Fibroblast of skin of right quadriceps (primary cell): ENCODE measurements at regions not wholly inside any gene's neighbourhood (a gene's known extent, or its start where the extent isn't known, plus 50 kb on each side); places are given as distances from the start of the nearest gene placed in this dataset.

Experiments
- DNase-seq: peaks from one replicate; pipeline ENCODE4 v3.0.0-alpha.2; 2013

DNA sequence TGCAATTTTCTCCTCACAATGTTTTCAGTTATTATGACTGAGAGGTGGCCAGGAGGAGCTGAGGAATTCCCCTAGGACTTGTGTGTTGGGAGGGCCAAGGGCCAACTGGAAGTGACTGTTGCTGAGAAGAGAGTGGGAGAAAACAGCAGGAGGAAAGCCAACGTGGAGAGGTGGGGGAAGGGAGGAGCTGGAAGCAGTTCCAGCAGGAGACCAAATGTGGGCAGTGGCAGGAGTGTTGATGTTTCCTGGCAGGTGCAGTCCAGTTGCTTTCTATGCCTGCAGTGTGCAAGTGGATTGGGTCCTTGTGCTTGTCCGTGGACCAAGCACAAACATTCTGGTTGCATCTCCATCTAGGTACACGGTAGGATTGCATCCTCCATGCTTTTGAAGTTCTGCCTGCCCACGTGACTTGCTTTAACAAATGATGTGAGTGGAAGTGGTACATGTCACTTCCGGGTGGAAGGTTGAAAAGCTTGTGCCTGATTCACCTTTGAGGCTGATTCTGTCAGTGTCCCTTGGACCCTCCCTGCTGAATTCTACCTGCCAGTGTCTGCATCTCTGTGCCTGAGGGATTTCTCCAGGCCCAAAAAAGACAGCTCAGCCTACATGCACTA is 54.7 kb upstream of the CRHR1 start:
- no peak for DNase-seq

GRCh38 chr17:45730192-45730591 is 53.9 kb upstream of the CRHR1 start:
- no peak for DNase-seq

DNA sequence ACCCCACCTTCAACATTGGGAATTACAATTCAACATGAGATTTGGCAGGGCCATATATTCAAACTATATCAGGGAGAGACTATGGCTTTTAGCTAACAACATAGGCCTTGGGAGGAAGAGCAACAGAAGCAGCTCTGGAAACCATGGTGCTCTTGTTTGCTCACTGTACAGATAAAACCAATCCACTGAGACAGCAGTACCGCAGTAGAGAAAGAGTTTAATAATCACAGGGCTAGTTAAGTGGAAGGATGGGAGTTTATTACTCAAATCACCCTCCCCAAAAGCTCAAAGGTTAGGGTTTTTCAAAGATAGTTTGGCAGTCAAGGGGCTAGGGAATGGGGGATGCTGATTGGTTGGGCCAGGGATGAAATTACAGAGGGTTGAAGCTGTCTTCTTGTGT is 52.7 kb upstream of the CRHR1 start:
- DNase-seq = no peak

DNA sequence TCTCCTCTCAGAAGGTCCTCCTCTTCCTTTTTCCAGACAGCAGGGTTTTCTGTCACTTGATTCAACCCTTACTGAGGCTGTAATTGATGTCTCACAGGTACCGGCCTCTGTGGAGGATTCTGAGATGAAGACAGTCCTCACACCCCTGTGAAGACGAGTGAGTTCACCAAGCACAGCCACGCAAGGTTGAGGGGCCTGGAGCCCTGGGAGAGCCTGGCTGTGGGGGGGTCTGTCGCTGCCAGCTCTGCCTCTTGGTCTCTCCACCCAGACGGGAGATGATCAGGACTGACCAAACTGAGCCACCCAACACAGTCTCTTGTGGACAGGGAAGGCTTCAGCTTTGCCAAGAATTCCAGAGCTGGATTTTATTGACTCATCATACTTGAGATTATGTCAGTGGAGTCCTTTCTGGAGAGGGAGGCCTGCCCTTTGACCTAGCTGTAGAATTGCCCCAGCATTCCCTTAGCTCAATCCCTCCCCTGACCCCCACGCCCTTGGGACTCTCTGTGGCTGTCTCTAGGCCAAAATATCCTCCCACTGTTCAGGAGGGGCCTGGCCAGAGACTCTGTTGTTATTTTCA is 51.1 kb upstream of the CRHR1 start:
- no peak for DNase-seq

GRCh38 chr17:45733781-45734180 is 50.3 kb upstream of the CRHR1 start:
- no peak for DNase-seq
